ENCODE measurements at regions not wholly inside any gene's neighbourhood (a gene's known extent, or its start where the extent isn't known, plus 50 kb on each side); places are given as distances from the start of the nearest gene placed in this dataset.

DNA sequence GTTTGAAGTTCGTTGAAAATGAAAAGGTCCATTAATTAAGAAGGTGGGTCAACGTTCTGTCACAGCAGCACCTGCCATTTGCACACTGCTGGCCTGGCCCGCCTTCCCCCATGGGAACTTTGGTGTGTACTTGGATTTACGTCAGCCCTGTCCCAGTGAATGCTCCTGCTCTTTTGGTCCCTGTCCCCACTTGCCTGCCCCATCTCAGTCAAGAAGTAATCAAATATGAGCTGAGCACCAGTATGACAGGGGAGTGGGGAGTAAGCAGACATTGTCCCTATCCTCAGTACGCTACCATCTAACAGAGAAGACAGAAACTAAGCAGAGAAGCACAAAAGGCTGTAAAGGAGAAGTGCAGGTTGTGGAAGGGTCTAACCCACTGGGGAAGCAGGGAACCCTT lies 65.1 kb downstream of the SLC4A3 start:
- no peak for DNase-seq

DNA sequence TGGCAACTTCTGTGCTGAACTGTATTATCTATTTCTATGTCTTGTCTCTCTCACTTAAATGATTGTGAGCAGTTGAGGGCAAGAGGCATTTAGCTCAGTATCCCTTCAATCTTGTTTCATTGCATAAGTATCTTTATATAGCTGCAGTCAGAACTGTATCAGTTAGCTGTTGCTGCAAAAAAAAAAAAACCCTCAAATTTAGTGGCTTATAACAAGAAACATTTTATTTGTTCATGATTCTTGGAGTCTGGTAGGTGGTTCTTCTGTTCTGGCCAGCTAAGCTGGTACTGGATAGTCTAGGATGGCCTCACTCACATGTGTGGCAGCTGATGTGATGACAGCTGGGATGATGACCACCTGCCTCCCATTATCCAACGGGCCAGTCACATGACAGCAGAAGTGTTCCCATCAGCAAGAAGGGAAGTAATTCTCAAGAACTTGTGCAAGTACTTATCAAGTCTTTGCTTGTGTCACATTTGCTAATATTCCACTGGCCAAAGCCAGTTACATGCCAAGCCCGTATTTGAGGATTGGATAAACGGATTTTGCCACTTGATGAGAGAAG lies 67.8 kb downstream of the SLC4A3 start:
- DNase-seq = no peak

DNA sequence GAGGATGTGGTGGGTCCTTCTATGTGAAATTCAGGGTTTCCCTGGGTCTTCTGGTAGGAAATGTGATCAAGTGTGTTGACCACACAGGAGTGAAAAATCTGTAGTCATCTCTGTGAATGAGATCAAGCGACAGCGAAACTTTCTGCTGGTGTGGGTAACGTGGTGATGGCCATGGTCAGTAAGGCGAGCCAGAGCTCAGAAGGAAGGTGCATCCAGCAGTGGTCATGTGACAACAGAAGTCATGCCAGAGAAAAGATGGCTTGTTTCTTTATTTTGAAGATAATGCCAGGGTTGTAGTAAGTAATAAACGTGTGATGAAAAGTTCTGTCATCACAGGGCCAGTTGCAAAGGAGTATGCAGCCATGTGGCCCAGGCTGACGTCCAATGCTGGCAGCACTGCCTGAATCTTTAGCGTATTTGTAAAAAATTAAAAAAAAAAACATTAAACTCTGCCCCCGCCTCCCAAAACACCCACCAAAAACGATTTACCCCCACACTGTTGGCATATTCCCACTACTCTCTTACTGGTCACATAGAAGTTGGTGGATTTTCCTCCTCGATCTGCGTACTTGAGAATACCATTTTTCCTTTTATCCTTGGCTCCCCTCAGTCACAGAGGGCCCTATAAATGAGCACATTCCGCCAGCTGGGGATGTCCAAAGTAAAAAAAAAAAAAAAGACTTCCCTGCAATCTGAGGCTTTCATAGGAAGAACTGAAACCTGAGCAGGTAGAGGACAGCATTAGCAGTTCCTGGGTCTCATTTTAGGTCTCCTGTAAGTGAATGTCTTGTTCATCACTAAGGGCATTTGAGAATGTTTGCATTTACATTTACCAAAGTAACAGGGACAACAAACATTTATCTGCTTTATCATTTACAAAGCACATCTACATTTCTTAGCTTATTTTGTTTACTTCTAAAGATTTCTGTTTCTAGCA lies 70.6 kb downstream of the SLC4A3 start:
- DNase-seq = no peak

DNA sequence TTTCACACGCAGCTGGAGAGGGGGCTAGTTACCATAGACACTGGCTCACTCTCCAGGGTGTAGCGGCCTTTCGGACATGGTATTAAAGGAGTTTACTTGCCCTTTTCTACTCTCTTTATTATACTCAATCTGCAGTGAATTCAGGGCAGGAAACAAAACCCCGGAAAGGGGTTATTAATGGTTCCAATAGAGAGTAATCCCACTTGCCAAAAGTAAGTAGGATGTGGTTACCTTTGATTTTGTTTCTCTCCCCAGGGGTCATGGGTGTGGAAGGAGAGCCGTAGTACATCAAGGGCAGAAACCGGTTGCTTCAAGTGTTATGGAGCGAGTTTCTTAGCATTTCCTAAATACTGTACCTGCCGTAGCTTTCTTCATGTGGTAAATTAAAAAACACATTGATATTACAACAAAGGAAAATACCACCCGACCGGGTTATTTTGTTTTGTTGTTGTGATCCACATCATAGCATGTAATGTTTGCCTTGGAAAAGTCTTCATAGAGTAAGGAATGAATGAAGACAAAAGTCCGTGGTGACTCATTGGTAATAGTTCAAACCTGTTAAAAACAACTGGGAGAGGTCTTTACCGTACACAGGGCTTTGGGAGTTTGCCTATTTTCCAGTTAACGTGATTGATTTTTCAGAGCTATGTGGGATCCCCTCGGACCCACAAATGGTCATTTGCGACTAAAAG lies 71.5 kb downstream of the SLC4A3 start:
- DNase-seq = no peak

DNA sequence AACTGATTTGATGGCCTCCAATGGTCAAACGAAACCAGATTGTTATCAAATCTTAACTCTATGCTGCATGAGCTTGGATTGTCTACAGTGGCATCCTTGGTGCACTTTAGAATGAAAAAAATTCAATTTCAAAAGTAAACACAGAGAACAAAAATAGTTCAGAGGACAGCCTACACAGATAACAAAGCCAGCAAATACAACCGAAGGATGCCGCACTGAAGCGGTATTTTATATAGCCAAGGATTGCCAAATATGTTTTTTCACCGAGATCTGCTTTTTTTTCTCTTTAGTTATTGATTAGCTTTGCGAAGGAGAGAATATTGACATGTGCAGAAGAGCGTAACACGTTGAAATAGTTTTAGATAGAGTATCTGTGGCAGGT lies 72.0 kb downstream of the SLC4A3 start:
- no peak for DNase-seq

DNA sequence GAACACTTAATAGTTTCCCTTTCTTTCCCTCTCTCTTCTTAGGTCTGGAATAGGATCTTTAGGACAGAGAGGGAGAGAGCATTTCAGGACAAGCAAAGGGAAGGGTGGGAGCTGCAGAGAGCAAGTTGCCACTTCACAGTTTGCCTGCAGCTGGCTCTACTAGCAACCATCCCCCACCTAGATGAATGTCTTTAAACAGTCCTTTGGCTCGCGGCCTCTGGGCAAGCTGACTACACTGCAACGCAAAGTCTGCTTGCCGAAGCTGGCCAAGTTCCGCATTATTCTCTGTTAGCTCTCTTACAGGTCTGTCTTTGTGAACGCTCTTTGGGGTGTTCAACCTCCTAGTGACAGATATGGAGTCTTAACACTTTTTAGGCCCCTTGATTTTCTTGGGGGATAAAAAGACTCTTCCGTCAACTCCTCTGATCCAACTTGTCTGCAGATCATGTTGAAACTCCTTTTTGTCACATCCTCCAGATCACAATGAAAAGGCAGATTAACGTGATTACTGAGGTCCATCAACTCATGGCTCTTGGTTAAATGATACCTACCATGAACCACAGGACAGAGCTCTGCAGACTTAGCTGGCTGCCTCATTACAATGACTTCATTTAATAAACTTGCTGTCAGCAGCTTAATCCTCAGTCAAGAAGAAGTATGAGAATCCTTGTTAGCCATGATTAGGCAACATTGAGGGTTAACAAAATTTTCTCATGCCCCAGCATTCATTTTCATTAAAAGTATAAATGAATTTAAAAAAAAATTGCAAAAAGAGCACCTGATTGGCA lies 74.6 kb downstream of the SLC4A3 start:
- DNase-seq = peak; percentile 5

DNA sequence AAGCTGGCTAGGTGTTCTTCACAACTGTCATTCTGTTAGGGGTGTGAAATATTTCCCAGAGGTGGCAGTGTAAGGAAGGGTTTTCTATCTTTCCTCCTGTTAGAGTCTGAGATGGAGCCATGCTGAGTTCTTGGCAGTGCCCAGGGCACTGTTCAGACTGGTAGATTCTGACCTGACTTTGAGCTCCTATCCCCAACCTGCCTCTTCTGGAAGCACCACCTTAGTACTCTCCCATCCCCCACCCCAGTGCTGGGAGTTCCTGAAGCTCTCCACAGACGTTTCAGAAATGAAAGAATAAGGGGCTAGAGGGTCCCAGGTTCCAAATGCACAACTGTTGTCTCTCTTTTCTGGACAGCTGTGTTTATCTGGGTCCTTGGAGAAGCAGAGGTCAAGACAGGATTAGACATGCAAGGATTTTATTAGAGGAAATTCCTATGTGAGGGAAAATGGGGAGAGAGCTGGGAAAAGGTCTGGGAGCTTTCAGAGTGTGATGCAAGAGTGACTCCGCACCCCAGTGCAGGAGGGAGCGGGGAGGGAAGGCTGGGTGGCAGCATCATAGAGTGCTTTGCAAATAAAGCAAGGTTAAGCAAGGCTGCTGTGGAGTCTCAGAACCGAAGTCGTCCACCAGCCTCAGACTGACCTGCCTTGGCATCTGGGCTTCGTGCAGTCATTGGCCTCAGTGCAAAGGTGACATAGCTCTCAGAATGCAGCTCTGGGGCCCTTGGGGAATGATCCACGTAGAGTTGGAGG lies 75.5 kb downstream of the SLC4A3 start:
- no peak for DNase-seq

DNA sequence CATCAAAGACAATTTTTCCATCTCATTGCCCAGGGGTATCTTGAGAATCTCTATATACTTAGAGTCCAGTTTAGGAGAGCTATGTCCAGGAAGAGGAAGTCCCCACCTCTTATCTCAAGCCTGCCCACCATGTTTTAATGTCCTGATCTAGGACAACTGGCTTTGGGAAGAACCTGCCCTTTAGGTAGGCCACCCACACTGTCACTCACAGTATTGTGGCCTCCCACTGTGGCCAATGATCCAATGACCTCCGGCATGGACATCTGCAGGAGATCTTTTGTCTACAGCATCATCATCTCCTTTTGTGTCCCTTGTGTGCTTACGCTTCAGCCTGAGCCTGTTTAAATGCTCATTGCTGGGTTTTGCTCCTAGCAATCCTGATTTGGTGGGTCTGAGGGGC lies 77.4 kb downstream of the SLC4A3 start:
- DNase-seq = no peak

DNA sequence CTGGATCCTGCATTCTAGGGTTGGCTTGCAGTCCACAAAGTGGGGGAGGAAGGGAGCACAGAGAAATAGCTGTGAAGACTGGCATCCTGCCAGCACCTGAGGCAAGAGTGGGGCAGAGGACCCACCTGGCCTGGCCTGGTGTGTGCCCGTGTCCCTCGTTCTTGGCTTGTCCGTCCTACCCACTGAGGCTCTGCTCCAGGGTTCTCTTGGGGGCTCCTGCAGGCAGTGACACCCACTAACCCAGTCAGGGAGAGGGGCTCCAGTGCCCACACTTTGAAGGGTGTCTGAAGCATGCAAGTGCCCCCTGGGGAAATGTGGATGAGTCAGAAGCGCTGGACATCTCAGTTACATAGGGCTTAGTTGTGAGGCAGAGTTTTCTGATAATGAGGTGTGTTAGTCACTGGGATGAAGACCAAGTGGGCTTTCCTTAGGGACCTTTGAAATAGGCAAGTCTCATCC lies 79.4 kb downstream of the SLC4A3 start:
- DNase-seq = no peak

DNA sequence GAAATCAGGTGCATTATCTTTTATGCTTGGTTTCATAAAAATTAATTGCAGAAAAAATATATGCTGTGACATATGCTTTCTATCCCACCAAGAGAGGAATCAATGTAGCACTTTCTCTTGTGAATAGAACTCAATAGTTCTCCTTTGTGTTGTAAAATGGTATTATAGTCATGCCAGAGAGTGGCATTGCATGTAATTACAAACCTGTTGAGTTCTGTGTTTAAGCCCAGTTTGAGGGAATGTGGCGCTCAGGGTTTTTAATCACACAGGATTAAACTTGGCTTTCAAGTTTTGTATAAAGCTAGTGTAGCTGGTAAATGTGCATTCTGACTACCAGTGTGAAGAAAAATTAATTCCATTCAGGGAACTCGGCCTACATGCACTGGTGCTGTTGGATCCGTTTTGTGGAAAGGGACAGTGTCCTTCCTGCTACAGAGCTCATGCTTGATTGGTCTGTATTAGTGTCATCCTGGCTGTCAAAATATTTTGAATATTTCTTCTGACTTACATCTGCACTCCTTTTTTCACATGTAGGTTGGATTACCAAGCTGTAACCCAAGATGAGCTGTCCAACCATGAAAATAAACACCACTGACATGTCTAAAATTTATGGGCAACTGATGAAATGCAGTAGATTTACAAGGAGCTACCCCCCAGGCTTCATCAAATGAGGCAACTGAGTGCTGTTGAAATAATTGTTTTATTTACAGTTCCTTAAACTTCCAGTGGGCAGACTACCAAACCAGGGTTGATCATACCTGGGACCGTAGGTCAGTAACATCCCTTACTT lies 80.3 kb downstream of the SLC4A3 start:
- DNase-seq = no peak

DNA sequence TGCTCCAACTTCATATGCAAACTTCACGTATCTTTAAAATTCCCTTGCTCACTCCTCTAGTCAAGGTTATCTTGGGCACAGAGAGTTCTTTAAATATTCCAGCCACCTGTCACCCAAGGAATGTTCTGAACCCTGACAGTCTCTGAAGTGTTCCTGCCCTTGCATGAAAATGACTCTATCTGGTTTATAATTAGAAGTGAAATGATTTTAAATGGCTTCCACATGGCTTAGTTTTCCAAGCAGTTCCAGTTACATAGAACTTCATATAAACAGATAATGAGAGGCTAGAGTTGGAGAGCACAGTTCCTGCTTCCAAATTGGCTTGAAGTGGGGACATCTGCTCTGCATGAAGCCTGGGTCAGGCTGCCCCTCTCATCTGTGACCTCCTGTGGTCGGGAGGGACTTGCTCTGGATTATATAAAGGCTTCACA lies 81.9 kb downstream of the SLC4A3 start:
- DNase-seq = no peak

DNA sequence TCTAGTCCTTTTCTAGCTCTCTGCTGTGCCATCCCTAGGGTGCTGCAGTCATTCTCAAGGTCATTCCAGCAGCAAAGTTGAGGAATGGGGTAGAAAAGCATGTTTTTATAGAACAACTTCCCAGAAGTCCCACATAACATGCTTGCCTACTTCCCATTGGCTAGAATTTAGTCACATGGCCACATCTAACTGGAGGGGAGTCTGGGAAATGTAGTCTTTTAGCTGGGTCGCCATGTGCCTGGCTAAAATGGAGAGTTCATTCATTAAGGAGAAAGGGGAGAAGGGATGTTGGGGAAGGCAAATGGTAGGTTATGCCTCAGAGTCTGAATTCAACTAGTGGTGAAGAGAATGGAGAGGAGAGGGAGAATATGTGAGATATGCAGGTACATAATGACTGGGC lies 85.7 kb downstream of the SLC4A3 start:
- DNase-seq = peak; percentile 55

DNA sequence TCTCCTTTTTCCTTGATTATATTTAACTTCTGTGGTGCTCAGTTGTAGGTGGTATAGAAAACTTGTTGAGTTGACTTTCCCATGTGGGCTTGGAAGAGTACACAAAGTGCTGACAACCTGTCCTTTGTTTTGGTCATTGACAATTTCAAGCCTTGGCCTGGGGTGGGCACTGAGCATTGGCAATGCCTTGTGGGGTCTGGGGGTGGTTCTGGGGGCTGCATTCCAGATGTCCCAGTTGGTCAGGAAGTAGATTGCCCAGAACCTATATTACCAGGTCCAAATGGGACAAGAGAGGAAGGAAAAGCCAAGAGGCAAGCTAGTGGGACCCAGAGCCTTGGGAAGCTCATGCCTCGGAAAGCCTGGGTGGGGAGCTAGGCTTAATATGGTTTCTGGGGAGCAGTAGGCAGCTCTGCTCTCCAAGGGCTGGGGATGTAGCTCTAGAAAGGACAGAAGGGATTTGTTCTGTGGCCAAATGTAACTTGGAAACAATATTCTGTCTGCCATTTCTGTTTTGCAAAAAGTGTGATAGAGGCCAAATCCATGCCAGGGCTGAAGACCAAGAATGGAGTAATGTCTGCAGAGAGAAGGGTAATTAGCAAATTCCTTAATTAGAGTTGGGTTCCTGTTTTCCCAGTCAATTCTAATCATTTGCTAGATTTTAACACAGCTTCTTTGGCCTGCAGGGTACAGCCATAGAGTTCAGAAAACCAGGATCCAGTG lies 87.4 kb downstream of the SLC4A3 start:
- no peak for DNase-seq

DNA sequence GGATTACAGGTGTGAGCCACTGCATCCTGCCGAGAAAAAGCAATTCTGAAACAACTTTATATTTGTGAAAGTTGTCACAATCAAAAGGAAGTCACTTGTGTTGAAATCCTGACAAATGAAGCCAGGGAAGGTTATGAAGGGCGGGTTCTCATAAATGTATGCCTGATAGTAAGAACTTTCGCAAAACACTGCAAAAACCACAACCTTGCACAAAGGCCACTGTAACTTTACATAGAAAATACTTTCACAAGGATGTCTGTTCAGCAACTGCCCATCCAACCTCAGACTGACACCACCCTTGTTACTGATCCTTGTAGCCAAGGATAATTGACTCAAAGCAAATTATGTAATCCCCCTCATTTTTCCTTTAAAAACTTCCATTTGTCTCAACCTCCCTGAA lies 90.6 kb downstream of the SLC4A3 start:
- no peak for DNase-seq

DNA sequence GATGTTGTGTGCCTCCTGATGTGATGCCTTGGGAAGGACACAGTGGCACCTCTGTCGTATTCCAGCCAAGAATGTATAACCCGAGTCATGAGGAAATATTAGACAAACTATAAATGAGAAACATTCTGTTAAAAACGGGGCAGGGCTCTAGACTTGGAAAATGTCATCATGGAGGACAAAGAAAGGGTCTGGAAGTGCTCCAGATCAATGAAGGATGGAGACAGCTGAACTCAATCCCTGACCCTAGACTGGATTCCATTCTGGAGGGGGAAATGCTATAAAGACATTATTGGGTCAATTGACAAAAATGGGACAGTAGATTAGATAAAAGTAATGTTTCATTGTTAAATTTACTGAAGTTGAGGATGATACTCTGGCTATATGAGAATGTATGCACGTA lies 92.1 kb downstream of the SLC4A3 start:
- no peak for DNase-seq

DNA sequence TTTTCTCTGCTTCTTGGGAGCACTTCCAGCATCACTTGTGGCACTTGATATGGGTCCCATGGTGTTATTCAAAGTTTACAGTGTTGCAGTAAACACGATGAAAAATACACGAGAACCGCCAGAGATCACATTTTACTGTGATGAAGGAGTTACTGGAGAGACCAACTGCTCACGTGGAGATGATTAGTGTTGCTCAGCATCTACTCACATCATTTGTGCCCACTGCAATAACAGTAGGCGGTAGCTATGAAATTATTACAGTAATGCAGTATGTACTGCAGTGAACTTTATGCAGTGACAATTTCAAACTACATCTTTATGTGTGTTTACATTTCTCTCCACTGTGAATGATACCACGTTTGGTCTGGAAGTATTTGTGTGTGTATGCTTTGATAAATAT lies 93.5 kb downstream of the SLC4A3 start:
- no peak for DNase-seq

DNA sequence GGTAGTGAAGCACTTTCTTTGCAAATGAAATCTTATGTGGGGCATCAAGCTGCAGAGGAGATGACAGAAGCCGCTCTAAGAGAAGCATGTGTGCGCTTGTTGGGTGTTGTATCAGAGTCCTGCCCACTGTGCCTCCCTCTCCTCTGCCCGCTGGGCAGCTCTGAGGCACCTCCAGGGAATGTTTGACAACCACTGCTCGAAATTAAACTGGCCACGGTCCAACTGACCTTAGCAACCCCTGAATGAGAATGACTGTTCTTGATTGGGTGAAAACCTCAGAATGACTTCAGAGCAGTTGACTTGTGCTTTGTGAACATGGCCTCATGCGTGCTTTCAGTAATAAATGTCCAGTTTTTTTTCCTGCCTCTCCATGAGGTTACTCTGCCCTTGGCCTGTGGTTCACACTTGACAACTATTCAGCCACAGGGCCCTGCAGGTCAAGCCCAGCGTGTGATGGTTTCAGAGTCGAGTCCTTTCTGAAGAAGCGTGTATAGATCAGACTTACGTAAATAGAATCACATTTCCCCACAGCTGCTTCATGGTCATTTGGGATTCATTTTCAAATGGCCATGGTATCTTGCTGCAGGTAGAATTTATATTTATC lies 94.9 kb downstream of the SLC4A3 start:
- DNase-seq = no peak

DNA sequence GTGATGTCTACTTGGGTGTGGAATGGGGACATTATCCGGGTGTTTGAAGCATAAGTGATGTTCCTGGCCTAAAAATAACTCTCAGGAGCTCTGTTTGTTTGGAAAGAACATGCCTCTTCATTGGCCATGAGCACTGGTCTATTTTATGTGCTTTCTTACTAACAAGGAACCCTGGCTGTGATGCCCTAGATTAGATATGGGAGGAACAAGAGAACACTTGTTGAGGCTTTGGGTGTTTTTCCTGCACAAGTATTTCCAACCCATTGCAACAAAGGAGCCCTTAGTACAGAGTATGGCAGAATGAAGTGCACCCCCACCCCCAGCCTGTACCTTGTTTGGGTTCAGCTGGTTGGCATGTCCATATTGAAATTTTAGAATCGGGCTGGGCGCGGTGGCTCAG lies 95.9 kb downstream of the SLC4A3 start:
- no peak for DNase-seq

DNA sequence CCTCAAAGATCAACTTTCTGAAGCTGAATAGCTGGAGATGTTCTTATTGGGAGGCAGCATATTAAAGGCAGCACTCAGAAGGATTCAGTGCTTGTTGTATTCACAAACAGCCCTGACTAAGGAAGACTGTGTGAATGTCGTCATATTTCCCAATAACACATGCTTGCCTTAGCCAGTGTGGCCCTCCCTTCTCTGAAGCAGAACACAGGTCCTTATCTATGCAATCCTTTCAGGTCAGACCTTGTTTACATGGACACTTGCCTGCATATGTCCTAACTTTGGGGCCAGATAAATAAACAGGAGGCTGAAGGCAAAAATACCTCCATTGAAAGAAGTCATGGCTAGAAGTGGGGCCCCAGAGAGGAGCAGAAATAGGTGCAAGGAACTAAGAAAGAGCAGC lies 97.2 kb downstream of the SLC4A3 start:
- peak; percentile 34 for DNase-seq

DNA sequence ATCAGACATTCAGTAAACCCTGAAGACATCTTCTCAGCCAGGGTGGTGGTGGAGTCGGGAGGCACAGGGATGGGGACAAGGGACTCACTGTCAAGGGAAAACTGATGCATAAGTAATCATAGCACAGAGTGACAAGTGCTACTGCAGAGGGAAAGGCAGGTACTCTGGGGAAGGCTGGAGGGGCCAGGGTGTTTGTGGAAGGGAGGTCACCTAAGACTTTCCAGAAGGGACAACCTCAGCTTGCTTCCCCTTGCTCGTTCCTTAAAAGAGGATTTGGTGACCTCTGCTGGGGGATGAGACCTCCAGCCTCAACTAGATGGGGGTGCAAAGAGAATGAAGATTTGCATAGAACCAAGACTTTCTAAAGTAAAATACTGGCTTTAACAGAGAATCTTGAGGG lies 99.5 kb downstream of the SLC4A3 start:
- DNase-seq = peak; percentile 17
